ENCODE measurements at regions not wholly inside any gene's neighbourhood (a gene's known extent, or its start where the extent isn't known, plus 50 kb on each side); places are given as distances from the start of the nearest gene placed in this dataset.

- Histone ChIP-seq H3K36me3 (no peaks in the 10 kb centered on the region), H3K27me3 (no peaks in the 10 kb centered on the region), H3K4me1 (no peaks in the 10 kb centered on the region), H3K9me3 (no peaks in the 10 kb centered on the region), H3K27ac (no peak overlapping the region), H3K4me3 (no peak overlapping the region)
- 13 to 38% methylated on average over 2 to 5 of the region's 5 CpGs for WGBS, 2 donors (ENCODE audit: low coverage in 1 of 2)
- no peak for ATAC-seq
- TF ChIP-seq POLR2AphosphoS5 (IDR thresholded peaks at IDR 0.05): no peak
- TF ChIP-seq CTCF (IDR thresholded peaks at IDR 0.05): no peak
- no peak for TF ChIP-seq EP300 (IDR thresholded peaks at IDR 0.05)
- no peak for TF ChIP-seq POLR2A (IDR thresholded peaks at IDR 0.05)
Measured at GRCh38 chr6:164533045-164533362, 776.4 kb downstream of the C6orf118 start.

- TF ChIP-seq EP300 (IDR thresholded peaks at IDR 0.05) (no peak), CTCF (IDR thresholded peaks at IDR 0.05) (no peak), POLR2A (IDR thresholded peaks at IDR 0.05) (no peak), POLR2AphosphoS5 (IDR thresholded peaks at IDR 0.05) (no peak)
- 58 to 66% methylated on average over 5 to 7 of the region's 9 CpGs for whole genome bisulfite sequencing, 2 donors (ENCODE audit: low coverage in 1 of 2)
- H3K9me3 ChIP-seq: no peaks in the 10 kb centered on the region
- no peaks in the 10 kb centered on the region for H3K4me1 ChIP-seq
- H3K27ac ChIP-seq: no peak overlapping the region
- no peak for ATAC-seq
- H3K36me3 ChIP-seq: no peaks in the 10 kb centered on the region
- H3K27me3 ChIP-seq: no peaks in the 10 kb centered on the region
- H3K4me3 ChIP-seq: no peak overlapping the region
Measured at GRCh38 chr6:164532198-164533044, 777.0 kb downstream of the C6orf118 start.

DNA sequence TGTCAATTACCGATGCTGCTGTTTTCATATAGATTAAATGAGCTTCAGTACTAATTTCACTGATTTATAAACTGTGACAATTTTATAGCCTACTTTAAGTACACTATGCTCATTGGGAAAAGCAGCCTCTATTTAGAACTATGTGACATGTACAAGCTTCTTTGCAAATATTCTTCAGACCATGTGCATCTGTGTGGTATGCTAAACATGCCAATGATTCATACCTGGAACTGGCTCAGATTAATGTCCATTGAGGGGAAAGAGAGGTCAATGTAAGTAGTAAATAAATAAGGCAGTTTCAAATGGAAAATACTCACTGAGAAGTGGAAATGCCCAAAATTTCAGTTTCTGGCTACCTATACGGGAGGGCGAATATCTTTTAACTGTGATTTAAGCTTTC lies 777.7 kb downstream of the C6orf118 start:
- Histone ChIP-seq H3K9me3 (no peaks in the 10 kb centered on the region), H3K27me3 (no peaks in the 10 kb centered on the region), H3K4me3 (no peak overlapping the region), H3K4me1 (no peaks in the 10 kb centered on the region), H3K27ac (no peak overlapping the region), H3K36me3 (no peaks in the 10 kb centered on the region)
- 93% methylated on average over 3 of the region's 3 CpGs for WGBS, 2 donors (ENCODE audit: low coverage in 1 of 2)
- TF ChIP-seq EP300 (IDR thresholded peaks at IDR 0.05): no peak
- no peak for TF ChIP-seq POLR2AphosphoS5 (IDR thresholded peaks at IDR 0.05)
- no peak for TF ChIP-seq POLR2A (IDR thresholded peaks at IDR 0.05)
- TF ChIP-seq CTCF (IDR thresholded peaks at IDR 0.05): no peak
- no peak for ATAC-seq

DNA sequence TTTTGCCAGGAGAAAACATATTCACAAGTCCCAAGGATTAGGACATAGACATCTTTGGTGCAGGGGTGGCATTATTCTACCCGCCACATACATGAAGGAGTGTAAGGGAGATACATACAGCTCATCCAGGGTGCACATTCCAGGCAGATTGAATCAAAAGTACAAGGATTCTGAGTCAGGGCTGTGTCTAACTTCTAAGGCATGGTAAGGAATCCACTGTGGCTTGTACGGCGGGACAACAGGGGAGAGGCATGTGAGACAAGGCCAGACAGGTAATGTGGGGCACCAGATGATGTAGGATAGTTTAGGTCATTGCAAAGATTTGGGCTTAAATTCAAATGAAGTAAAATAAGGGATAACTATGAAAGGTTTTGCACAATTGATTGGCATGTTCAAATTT lies 780.9 kb downstream of the C6orf118 start:
- no peak overlapping the region for H3K4me3 ChIP-seq
- 76% methylated on average over 3 of the region's 3 CpGs; no CpG with 5 or more reads in 1 of the 2 donors for WGBS, 2 donors (ENCODE audit: low coverage in 1 of 2)
- H3K4me1 ChIP-seq: no peaks in the 10 kb centered on the region
- no peaks in the 10 kb centered on the region for H3K9me3 ChIP-seq
- no peaks in the 10 kb centered on the region for H3K27me3 ChIP-seq
- no peak for ATAC-seq
- TF ChIP-seq POLR2AphosphoS5 (IDR thresholded peaks at IDR 0.05) (no peak), EP300 (IDR thresholded peaks at IDR 0.05) (no peak), POLR2A (IDR thresholded peaks at IDR 0.05) (no peak), CTCF (IDR thresholded peaks at IDR 0.05) (no peak)
- no peaks in the 10 kb centered on the region for H3K36me3 ChIP-seq
- H3K27ac ChIP-seq: no peak overlapping the region

DNA sequence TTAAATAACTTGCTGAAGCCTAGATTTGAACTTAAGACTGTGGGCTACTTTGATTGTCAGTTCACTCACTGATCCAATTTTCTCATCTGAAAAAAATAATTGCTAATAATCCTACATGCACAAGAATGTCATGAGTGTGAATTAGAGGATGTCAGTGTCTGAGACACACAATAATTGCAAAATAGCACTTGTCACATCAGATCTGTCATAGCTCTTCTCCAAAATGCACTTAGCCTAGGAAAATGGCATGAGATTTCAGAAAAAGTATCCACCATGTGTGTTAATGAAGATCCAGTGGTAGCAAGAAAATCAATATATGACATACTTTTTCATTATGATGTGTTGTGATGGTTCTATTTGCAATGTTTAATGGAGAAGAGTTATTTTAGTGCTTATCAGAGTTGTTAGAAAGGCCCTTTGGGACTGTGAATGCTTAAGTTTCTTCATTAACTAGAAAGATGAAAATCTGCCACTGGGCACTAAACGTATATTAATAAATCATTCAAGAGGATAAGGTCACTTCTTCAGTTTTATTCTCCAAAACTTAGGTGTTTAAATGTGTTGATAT lies 786.2 kb downstream of the C6orf118 start:
- TF ChIP-seq POLR2AphosphoS5 (IDR thresholded peaks at IDR 0.05) (no peak), EP300 (IDR thresholded peaks at IDR 0.05) (no peak), CTCF (IDR thresholded peaks at IDR 0.05) (no peak), POLR2A (IDR thresholded peaks at IDR 0.05) (no peak)
- 40 to 88% methylated on average over 1 of the region's 1 CpG for WGBS, 2 donors (ENCODE audit: low coverage in 1 of 2)

More for the DNA sequence above, 786.2 kb downstream of the C6orf118 start:
- H3K27ac ChIP-seq: no peak overlapping the region
- no peaks in the 10 kb centered on the region for H3K27me3 ChIP-seq
- H3K9me3 ChIP-seq: peaks cover 0 to 16% (median 0%) of the 10 kb centered on the region in 3 donors
- ATAC-seq: no peak
- H3K4me3 ChIP-seq: no peak overlapping the region
- H3K4me1 ChIP-seq: no peaks in the 10 kb centered on the region
- no peaks in the 10 kb centered on the region for H3K36me3 ChIP-seq
